HL-60/S4 (cell line): ENCODE measurements at regions not wholly inside any gene's neighbourhood (a gene's known extent, or its start where the extent isn't known, plus 50 kb on each side); places are given as distances from the start of the nearest gene placed in this dataset.

Experiments
- in situ Hi-C: fragments of 300-500 bp; cut with MboI; formaldehyde crosslinking; loops from 2 replicates; pipeline ENCODE4 v1.14.3; 2022; ENCODE audit warnings: low sequenced_read_pairs

GRCh38 chr1:117678246-117678977 is 72.6 kb downstream of the TENT5C start:
- in situ Hi-C loops: loop anchor here (10.0 kb wide), 1 partner anchor 144 kb away; no protein-coding TSS in a partner anchor

- in situ Hi-C loops: loop anchor here (10.0 kb wide), 1 partner anchor 144 kb away; no protein-coding TSS in a partner anchor
These were observed 73.5 kb downstream of the TENT5C start for GRCh38 chr1:117679299-117679698.

- in situ Hi-C loops: loop anchor here (10.0 kb wide), 1 partner anchor 145 kb away; no protein-coding TSS in a partner anchor
These were observed 74.0 kb downstream of the TENT5C start for GRCh38 chr1:117679868-117680267.

DNA sequence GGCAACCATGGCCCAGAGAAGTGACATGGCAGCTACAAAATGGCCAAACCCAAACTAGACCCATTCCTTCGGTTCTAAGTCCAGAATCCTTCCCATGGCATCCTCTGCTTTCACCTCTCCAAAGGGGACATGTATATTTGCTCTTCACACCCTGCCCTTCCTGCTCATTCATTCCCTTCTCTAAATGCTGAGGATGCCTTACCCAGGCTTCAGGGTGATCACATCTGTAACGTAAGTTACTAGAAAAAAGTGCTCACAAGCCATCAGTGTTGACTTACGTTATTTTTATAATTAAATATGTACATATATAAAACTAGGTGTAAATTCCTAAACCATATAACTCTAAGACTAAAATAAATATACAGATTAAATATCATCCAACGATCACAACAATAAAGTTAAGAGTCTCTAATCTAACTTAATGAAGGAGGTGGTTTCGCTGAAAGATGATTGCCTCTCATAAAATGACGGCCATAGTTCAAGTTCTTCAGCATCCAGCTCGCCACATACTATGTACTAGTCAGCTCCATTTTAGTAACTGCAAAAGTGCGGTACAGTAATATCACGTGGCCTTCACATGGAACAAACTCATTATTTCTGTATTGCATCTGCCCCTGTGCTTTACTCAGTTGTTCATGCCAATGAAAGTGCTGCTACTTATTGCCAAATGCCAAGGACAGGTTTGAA is 74.6 kb downstream of the TENT5C start:
- in situ Hi-C loops: no loop called here

GRCh38 chr1:117681093-117681900 is 75.4 kb downstream of the TENT5C start:
- in situ Hi-C loops: no loop called here

- in situ Hi-C loops: no loop called here
These were observed 76.0 kb downstream of the TENT5C start for GRCh38 chr1:117681901-117682250.

- in situ Hi-C loops: no loop called here
These were observed 76.5 kb downstream of the TENT5C start for GRCh38 chr1:117682372-117682771.

DNA sequence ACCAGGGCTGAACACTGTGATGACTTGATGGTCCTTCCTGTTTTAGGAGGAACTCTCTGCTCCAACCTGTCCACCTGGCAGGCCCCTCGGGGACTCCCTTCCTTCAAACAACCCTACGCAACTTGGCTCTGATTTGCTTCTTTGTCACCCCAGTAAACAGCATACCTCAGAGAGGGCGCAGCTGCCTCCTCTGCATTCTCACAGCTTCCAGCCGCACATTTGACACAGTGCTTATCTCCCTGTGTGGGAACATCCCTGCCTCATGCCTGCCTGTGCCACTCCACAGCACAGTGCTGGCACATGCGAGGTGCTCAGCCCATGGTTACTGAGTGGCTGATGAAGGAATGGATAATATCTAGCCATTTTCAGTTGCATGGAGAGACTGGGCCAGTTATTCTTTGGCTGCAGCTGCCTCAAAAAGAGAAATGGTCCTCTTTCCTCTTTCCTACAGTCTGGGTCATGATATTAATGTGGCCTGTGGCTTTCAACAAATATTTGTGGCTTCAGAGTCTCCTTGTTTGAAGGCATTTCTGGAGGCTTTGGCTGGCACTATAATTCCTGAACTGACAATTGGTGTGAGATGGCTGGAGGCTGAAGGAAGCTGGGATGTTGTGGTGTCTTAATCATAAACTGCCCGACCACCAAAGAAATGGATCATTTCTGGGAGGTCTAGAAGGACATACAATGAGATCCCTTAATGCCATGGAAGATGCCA is 77.9 kb downstream of the TENT5C start:
- in situ Hi-C loops: no loop called here

- in situ Hi-C loops: no loop called here
These were observed 80.3 kb downstream of the TENT5C start for GRCh38 chr1:117685936-117686806.

DNA sequence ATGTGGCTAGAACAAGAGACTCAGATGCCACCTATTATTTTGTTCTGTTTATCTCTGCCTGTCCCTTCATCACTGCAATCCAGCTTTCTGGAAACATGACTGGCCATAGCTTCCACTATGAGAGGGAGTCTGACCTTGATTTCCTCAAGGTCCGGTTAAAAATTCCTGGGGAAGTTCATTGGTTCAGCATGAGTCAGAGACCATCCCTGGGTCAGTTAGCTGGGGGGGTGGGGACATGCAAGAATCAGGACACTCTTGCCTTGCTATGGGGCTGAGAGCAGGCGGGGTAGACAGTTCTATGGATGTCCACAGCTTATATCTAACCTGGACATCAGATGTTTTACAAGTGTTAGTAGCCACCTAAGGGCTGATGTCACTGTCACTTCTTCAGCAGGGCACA is 81.1 kb downstream of the TENT5C start:
- in situ Hi-C loops: no loop called here

DNA sequence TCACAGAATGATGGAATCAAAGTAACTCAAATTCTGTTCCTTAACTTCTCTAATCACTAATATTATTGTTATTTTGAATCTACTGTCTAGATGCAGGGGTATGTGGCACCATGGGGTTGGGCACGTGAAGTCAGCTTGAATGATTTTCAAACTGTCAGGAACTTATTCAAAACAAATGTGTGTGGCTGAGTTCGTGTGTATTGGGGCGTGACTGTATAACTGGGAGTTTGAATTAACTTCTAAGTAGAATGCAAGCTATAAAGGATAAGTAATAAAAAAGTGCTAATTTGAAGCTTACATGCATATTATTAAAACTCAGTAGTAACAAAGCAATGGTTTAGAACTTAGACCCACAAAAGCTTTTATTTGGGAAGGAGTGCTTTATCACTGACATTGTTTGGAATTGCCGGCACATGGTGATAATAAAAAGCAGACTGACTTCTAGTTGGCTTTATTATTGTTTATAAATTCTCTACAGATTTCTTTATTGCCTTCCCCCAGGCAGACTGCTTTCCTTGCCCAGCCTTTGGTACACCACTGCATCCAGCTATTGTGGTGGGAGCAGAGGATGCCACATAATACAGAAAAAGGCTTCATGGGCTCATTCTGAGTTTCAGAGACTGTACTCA is 84.3 kb downstream of the TENT5C start:
- in situ Hi-C loops: no loop called here

GRCh38 chr1:117691942-117692341 is 86.1 kb downstream of the TENT5C start:
- in situ Hi-C loops: no loop called here

DNA sequence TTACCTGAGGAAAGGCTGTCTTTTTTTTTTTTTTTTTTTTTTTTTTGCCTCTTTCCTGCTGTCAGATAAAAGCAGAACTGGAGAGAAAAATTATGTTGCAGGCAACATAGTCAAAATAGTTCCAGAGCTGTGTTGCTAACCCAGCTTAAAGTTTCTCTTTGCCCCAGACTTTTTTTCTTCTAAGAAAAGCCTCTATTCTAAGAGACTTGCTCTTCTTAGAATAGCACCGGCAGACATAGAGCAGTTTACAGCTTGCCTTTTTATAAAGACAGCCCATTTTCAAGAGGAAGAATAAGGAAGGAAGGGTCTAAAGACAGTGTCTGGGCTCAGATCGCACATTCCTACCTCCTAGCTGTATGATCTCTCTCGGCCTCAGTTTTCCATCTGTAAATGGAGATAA is 88.7 kb downstream of the TENT5C start:
- in situ Hi-C loops: no loop called here

GRCh38 chr1:117695796-117696490 is 90.1 kb downstream of the TENT5C start:
- in situ Hi-C loops: no loop called here

- in situ Hi-C loops: no loop called here
These were observed 90.7 kb downstream of the TENT5C start for GRCh38 chr1:117696561-117696960.

GRCh38 chr1:117697220-117697781 is 91.5 kb downstream of the TENT5C start:
- in situ Hi-C loops: no loop called here

DNA sequence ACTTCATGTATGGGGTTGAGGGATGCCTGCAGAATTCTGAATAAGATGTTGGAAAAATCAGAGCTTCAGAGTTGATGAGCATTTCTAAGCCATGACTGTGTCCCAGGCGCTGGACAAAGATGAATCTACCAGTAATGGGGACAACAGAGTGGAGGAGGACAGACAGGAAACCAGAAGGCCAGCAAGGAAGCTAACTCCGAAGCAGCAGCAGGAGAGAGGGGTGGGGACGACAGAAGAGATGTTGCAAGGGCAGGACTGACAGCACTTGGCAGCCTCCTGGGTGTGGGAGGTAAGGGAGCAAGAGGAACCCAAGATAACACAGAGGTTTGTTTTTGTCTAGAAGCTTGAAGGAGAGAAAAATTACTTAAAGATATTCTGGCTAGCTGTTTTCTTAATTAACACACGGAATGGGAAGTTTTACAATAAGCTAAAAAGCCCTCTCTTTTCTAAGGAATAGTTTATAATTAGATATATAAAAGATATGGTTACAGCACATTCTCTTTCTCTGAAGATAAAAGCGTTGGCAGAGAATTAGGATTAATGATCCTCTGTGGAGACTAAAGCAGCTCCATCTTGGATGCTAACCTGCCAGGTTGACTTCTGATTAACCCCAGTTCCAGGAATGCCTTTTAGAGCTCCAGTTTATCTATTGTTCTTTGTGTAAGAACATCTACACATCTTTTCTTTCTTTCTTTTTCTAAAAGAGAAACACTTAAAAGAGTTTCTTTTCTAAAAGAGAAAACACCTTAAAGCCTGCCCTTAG is 92.7 kb downstream of the TENT5C start:
- in situ Hi-C loops: no loop called here

- in situ Hi-C loops: no loop called here
These were observed 94.1 kb downstream of the TENT5C start for GRCh38 chr1:117699953-117700352.
